Activated gamma-delta T cell treated with Interleukin-2 at 50 U/mL for 16 hours (primary cell): ENCODE measurements at regions not wholly inside any gene's neighbourhood (a gene's known extent, or its start where the extent isn't known, plus 50 kb on each side); places are given as distances from the start of the nearest gene placed in this dataset.
"Not testable (repeated sequence)": the region's sequence is repeated elsewhere in the genome, so short reads cannot be mapped to it uniquely, and the experiment has no call there.

Source experiments
- DNase-seq: peaks from one replicate; pipeline ENCODE4 v3.0.0-alpha.2; 2020

DNA sequence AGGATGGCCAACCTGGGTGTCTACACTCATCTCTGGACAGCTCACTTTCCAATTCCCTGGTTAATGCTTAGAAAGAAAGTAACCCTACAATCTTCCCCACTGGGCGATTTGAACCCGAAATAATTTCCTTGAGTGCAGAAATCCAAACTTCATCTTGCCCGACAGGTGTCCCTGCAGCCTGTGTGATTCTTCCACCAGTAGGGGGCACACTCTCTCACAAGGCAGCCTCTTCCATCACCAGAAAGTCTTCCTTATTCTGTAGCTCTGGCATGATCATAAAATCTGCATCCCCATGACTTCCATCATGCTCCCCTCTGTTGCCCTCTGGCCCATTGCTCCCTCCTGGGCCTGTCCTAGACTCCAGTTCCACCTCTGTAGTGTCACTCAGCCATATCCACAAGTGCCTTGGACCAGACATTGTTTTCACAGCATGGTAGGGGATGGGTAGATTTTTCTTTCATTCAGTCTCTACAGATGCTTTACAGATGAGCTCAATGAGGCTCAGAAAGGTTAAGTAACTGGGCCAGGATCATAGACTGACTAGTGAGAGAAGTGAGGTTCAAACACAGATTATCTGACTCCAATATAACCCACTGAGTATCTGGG lies 170.4 kb upstream of the SPTLC3 start:
- DNase-seq, result no peak

DNA sequence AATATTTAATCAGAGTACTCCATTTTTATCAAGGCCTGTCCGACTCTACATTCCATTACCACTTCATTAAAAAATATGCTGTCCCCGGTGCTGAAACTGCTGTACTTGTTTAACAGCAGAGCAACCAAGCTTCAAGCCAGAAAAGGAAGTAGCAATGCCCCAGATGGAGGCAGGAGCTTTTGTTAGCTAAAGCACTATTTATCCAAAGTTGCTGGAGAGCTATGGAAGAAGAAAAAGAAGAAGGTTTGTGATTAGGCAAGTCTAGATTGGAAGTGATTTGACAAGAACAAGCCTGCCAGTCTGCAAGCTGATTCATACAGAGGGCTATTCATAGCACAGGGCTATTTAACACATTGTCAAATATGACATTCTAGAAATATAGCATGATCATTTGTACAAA lies 160.9 kb upstream of the SPTLC3 start:
- no peak for DNase-seq

DNA sequence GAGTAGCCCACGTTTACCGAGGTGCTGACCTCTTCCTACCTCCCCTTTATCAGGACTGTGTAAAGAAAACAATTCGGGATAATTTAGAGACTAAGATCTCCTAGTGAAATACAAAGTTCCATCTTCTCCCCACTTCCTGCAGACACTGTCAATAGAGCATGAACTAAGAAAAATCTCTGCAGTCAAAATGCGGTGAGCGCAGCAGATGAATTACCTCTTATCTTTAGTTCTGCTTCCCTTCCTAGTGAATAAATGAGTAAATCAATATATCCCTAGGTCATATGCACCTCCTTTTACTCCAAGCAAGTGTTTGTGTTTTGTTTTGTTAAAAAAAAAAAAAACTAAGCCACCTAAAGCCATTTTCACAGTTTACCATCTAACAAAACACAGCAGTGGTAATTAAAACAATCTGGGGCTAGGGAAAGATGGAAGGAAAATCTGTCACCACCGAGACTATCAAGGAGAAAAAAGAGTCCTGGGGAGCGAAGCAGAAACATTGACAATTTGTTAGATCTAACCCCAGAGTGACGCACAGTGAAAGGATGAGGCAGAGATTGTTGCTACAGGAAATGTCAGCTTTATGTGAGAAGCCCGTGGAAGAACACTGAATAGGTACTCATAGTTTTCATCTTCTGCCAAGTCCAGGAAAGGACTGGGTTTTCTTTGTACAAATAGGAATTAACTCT lies 159.4 kb upstream of the SPTLC3 start:
- no peak for DNase-seq

- DNase-seq, result not testable (repeated sequence)
Measured at GRCh38 chr20:12857643-12858042, 151.1 kb upstream of the SPTLC3 start.

GRCh38 chr20:12860619-12861247 lies 148.0 kb upstream of the SPTLC3 start:
- DNase-seq, result no peak

GRCh38 chr20:12869669-12870068 lies 139.1 kb upstream of the SPTLC3 start:
- DNase-seq, result no peak

DNA sequence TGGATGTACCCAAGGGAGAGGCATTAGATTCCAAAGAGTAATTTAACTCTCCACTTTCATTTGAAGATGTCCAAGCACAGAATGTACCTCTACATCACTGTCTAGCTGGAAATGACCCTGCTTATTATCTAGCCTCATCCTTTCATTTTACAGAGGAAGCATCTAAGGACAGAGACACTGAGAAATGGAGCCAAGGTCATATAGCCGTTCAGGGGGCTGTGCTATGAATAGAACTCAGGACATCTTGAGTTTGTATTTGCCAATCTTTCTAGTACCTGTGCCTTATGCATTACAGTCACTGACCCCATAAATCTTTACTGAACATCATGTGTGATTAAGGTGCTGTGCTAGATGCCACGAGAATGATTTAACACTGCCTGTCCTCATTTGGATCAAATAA lies 138.2 kb upstream of the SPTLC3 start:
- no peak for DNase-seq

DNA sequence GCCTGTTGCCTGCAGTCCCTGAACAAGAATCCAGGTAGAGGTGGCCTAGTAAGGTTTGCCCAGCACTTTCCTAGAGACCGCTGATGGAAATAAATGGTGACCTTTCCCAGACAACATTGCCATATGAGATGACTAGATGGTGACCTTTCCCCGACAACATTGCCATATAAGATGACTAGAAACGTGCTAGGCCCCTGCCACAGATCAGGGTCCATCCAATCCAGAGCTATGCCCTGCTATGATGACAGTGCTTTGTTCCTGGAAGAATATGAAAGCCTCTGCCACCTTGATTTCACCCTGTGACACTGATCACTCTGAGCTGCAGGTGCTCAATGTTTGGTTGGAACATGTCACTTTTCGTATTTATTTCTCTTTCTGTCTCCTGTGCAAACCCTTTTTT lies 133.8 kb upstream of the SPTLC3 start:
- DNase-seq, result no peak

DNA sequence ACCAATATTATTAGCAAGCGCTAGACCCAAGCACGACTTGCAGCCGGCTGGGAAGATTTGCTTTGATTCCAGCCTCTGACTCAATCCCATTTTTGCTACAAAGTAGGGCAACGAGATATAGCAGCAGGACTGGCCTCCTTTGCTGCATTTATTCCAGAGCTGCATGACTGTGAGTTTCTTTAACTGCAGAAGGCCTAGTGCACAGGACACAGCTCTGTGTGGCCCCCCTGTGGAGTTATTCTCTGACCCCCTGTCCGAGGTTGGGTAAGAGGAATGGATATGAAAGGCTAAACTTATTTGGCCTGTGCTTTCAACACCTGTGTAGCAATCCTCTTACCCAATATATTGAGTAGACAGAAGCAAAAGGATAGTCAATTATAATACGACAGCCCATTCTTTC lies 133.3 kb upstream of the SPTLC3 start:
- DNase-seq, result no peak

DNA sequence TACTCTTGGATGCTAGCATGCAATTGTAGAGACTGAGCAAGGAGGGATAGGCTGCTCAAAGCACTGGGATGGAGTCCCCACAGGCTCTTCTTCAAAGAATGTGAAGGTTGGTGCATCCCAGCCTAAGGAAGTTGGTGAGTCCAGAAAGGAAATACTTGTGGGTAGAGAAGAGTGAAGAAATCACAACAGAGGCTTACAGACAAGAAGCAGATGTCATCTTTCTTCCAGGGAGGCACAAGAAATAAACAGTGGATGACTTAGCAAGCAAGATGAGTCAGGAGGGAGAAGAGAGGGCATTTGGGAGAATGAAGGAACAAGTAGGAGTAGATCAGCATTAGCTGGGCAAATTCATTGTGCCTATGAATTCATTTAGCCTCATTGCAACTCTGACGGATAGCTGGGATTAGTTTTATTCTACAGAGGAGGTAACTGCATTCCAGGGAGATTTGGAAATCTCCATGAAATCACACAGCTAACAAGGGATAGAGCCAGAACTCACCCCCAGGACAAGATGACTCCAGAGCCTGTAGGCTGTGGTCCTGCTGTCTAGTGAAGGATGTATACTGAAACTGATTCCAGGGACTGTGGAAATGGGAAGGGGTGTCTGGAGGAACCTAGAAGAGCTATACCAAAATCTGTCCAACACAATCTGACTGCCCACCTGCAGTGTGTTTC lies 125.8 kb upstream of the SPTLC3 start:
- no peak for DNase-seq

GRCh38 chr20:12883507-12883885 lies 125.3 kb upstream of the SPTLC3 start:
- no peak for DNase-seq

DNA sequence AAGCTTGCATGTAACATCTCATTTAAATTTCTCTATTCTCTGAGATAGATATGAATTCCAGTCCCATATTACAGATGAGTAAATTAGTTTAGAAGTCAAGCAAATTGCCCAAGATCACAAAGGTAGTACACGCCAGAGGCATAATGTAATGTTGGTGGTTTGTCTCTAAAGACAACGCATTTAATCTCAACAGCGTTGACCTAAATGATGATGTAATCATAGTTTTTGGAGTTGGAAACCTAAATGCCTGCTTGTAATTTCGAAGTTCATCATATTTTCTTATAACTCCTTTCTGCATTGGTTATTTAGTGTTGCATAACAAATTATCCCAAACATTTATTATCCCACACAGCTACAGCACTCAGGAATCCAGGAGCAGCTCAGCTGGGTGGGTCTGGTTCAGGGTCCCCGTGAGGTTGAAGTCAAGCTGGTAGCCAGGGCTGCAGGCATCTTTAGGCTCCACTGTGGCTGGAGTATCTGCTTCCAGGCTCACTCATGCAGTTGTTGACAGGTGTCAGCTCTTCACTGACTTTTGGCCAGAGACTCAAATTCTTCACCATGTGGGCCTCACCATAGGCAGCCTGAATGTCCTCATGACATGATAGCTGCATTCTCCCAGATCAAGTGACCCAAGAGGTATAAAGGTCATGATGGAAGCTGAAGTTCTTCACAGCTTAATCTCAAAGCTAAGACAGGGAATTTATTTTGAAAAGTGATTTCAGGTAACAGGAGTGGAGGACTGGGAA lies 122.0 kb upstream of the SPTLC3 start:
- no peak for DNase-seq

GRCh38 chr20:12891643-12892042 lies 117.1 kb upstream of the SPTLC3 start:
- DNase-seq, result no peak

- DNase-seq, result no peak
Measured at GRCh38 chr20:12893019-12893418, 115.8 kb upstream of the SPTLC3 start.

- DNase-seq, result no peak
Measured at GRCh38 chr20:12893653-12894052, 115.1 kb upstream of the SPTLC3 start.

DNA sequence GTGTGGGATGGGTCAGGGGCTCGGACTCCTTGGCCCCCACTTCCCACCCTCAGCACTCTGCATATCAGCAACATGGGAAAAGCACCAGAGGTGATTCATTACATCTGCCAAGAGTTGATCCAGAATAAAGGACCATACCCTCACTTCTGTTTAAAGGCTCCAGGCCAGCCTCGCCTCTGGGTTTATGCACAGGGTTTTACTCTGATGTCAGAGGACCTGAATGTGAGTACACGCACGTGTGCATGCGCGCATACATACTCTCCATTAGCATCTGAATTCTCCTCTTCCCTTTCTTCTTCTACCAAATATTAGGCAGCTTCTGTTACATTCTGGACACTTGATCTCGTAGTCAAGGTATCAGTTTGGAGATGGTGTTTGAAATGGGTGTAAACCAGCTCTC lies 114.7 kb upstream of the SPTLC3 start:
- no peak for DNase-seq

DNA sequence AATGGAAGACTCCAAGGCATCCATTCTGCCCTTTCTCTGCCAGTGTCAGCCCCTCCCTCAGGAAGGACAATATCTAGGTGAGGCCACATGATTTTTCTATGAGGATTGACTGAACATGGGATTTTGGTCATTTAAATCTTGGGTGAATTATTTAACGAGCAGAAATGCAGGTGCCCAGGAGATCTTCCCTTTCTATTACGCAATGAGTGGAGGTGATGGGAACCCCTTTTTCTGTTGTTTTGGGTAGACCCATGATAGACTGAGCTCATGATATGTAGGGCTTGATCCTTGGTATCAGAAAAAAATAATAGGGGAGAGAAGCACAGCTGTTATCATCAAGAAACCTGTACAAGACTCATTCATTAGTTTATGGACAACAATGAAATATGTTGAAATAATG lies 112.6 kb upstream of the SPTLC3 start:
- DNase-seq, result no peak

GRCh38 chr20:12902992-12903391 lies 105.8 kb upstream of the SPTLC3 start:
- no peak for DNase-seq

- DNase-seq, result no peak
Measured at GRCh38 chr20:12906361-12906760, 102.4 kb upstream of the SPTLC3 start.

GRCh38 chr20:12911372-12911771 lies 97.4 kb upstream of the SPTLC3 start:
- DNase-seq, result no peak

DNA sequence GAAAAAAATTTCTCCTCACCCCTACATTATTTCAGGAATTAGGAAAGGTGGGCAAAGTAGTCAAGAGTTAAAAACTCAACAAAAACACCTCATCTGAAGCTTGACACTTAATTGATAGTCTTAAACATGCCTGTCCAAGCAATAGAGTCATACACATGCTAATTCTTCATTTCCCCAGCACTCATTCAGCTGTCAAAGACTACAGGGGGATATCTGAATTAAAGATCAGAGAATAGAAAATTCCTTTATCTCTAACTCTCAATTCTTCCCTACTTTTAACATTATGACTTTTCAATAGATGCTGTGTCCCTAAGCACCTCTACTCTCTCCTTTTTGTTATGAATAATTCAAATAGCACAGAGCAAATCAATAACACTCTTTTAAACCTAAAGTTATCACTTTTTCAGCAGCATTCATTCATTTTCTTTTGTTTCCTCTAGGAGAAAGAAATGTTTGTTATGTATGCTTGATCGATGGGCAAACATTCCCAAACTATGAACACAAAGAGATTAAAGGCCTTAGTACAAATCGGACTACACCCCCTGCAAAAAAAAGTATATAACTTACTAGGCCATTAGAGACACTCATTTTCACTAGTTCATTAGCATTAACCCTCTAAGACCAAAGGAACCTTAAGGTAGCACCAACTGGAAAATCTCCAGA lies 94.9 kb upstream of the SPTLC3 start:
- no peak for DNase-seq

GRCh38 chr20:12914804-12915203 lies 94.0 kb upstream of the SPTLC3 start:
- no peak for DNase-seq

DNA sequence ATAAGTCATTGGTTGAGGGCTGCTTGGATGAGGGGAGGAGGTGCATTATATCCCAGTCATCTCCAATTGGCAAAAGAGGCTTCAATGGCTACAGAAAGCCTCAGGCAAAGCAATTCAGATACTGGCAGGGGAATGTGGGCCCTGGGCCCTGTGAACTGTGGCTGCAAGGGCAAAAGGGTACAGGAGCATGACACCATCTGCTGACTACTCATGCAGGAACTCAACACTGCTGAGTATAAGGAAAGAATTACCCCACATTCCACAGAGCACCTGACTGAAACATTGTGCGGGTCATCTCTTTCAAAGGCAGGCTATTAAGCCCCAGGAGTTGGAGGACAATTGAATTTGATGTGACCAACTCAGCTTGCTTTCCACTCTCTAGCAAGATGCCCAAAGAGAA lies 92.1 kb upstream of the SPTLC3 start:
- DNase-seq, result no peak
